NCI-H2171 treated with DMSO at 0.1 percent for 48 hours (cell line): ENCODE measurements at regions not wholly inside any gene's neighbourhood (a gene's known extent, or its start where the extent isn't known, plus 50 kb on each side); places are given as distances from the start of the nearest gene placed in this dataset.

ENCODE experiments used
- DNase-seq: peaks from one replicate; lab custom pipeline; 2025; lab: John Stamatoyannopoulos, UW

DNA sequence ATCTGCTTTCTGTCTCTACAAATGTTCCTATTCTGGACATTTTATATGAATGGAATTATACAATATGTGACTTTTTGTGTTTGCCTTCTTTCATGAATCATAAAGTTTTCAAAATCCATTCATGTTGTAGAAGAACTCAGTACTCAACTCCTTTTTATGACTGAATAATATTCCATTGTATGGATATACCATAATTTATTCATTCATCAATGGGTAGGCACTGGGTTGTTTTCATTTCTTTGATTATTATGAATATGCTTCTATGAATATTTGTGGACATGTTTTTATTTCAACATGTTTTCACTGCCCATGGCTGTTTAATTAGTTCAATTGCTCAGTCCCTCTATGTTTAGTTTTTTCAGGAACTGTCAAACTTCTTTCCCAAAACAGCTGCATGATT is 76.5 kb upstream of the GTSF1L start:
- no peak for DNase-seq

DNA sequence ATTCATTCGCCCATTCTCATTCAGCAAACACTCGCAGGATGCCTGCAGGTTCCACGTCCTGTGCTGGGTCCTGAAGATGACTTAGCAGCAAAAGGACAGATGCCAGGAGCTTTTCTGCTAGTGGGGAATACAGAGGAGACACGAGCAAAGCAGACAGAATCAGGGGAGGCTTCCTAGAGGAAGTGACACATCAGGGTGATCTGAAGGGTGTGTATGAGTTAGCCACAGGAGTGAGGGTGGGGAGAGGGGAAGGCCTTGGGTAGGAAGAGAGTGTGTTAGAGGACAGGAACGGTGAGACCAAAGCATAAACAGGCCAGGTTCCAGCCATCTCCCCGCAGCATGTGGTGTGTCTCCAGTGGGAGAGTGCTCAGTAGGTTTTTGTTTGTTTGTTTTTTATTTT is 73.4 kb upstream of the GTSF1L start:
- DNase-seq, result no peak

DNA sequence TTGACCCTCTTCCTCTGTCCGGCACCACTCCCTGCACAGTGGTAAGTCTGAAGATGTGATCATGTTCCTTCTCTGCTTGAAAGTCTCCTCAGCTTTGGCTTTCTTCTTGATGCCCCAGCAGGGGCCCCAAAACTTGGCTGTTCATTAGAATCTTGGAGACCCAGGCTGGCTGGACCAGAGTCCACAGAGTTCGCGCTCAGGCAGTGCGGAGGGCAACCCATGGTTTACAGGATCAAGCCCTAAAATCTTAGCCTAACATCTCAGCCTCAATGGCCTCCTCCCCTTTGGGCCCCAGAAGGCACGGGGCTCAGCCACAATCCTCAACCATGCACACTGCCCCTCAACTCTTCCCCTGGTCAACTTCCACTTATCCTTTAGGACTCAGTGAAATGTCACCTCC is 72.9 kb upstream of the GTSF1L start:
- no peak for DNase-seq

DNA sequence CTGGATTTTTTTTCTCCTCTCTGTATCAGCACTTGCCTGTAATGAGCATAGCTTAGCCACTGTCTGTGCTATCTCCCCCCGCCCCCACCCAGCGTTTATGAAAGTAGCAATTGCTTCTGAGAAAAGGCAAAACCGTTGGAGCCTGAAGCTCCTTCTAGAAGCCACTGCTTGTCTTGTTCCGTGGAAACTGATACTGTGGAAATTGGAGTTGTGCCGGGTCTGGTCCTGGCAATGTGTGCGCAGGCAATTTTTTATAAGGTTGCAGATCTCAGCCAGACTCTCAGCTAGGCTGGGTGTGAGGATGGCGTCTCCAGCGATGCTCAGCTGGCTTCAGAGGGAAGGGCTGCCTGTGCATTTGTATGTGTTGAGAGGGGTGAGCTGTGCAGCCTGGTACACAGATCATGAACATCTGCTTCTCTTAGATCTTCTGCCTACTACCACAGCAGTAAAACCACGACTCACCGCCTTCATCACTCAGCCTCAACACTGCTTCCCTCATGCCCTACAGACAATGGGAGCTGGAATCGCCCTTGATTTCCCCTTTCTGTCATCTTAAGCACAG is 72.4 kb upstream of the GTSF1L start:
- peak; percentile 54 for DNase-seq

DNA sequence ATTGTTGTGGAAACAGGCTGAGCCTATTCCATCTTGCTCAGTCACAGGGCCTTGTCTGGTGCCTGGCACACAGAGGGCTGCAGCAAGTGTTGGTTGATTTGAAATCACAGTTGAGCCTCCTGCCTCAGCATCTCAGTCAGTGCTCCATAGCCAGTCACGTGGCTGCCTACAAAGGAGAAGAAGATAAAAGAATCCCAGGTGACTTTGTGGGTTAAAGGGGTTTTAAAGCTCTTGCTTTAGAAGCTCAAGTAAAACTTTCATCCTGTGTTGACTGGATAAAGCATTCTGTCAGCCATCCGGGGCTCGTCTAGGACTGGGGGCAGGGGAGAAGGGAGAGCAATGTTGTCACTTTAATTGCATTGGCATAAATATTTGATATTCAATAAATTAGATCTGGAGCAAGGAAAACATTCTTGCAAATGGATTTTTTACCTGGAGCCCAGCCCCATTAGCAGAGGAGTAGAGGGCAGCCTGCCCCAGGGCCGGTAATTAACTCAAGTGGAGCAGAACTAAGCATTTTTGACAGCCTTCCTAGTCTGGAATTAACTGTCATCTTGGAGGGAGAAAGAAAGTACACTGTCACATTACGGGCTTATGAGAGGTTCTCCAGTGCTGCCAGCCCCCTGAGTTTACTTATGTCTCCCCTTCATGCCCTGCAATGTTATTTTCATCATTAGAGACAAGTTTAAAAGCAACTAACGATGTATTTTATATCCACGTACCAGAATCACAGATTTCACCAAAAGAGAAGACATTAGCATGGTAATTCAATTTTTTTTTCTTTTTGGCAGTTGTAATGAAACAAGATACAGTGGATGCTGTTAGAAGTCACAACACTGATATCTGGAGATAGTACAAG is 71.7 kb upstream of the GTSF1L start:
- peak; percentile 54 for DNase-seq

DNA sequence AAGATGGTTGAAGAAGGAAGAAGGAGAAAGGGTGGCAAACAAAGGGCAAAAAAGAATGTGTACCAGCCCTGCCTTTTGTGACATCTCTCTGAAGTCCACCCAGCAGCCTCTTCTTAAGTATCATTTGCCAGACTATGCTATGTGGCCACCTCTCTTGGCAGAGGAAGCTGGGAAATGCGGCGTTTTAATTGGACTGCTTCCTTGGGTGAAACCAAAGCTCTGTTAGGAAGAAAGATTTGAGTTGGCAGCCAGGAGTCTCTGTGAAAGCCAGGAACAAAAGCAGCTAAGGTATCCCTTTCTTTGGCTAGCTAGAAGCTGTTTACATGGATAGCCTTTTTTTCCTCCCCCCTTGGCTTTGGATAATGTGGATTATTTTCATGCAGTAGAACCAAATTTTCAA is 67.5 kb upstream of the GTSF1L start:
- no peak for DNase-seq

DNA sequence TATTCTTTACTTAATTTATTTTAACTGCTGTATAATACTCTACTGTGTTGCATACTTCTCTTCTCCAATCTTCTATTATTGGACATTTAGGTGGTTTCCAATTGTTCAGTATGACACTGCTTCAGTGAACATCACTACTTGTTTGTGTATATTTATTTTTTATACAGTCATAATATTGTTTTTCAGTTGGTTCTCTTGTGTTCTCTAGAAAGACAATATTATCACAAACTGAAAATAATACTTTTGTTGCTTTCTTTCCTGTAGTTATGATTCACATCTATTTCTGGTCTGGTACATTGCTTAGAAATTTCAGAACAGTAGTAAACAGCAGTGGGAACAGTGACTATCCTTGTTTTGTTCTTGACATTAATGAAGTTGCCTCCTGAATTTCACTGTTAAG is 62.8 kb upstream of the GTSF1L start:
- DNase-seq, result no peak

DNA sequence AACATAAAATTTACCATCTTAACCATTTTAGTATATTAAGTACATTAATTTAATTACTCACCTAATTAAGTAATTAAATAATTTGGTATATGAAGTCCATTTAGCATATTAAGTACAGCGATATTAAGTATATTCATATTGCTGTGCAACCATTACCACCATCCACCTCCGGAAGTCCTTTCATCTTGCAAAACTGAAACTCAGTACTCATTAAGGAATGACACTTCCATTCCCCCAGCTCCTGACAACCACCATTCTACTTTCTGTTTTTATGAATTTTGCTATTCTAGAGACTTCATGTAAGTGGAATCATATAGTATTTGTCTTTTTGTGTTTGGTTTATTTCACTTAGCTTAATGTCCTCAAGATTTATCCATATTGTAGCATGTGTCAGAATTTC is 61.1 kb upstream of the GTSF1L start:
- no peak for DNase-seq

DNA sequence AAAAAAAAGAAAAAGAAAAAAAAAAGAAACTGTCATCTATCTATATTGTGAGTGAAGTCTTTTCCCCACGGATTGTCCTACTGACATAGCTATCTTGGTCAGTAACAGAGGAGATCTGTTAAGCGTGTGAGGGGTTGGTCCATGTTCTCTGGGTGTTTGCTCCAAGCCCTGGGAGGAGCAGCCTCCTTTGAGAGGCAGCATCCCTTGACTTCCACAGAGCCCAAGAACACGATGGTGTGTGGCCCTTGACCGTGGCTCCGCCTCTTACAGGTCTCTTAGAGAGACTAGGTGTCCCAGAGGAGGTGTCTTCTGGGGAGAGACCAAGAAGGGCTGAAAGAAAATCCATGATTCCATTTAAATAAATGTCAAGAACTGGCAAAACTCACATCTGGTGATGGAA is 60.1 kb upstream of the GTSF1L start:
- DNase-seq, result no peak

DNA sequence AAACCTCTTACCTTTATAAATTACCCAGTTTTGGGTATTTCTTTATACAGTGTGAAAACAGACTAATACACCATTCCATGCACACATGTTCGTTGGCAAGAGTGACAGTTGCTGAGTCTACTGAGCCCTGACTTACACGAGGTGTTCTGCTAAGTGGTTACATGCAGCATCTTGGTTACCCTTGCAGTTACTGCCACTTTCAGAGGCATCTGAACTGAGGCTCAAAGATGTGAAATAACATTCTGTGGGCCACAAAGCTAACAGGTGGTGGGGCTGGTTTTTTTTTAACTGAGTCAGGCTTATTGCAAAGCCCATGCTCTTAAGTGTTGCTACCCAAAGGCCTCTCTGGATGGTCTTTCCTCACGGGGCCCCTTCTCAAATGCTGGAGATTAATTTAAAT is 54.4 kb upstream of the GTSF1L start:
- DNase-seq, result no peak

DNA sequence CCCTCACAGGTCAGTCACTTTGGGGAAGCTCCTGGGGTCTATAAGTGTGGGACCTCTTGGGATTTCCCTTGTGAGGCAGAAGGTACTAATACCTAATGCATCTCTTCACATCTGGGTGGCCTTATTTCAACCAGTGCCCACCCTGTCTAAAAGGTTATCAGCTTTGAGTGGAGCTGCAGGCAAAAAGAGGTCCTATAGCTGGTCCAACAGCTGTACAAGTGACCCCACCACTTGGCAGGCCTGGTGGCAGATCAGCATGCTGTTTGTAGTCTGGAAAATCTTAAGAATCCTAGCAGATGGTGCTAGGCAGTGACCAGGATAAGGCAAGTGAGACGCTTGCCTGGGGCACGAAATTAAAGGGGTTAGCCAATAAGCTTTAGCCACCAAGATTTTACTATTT is 51.6 kb upstream of the GTSF1L start:
- no peak for DNase-seq

DNA sequence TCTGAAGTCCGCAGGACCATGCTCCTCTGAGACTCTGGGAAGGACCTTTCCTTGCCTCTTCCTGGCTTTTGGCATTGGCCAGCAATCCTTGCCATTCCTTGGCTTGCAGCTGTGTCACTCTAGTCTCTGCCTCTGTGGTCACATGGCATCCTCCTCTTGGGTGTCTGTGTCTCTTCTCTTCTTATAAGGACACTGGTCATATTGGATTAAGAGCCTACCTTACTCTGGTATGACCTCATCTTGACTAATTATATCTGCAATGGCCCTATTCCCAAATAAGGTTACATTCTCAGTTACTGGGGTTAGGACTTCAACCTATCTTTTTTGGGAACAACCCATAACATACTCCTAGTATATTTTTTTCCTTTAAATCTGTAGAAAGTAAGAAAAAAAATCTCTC is 49.9 kb upstream of the GTSF1L start:
- DNase-seq, result no peak
